HepG2 (cell line): ENCODE measurements at regions not wholly inside any gene's neighbourhood (a gene's known extent, or its start where the extent isn't known, plus 50 kb on each side); places are given as distances from the start of the nearest gene placed in this dataset.

Experiments used
- ATF3 ChIP-seq: sonication (generic); formaldehyde crosslinking; IDR thresholded peaks from 2 replicates; pipeline ENCODE4 v1.4.0; 2020; ENCODE audit warnings: missing genetic modification reagents
- CREB1 ChIP-seq, 2 experiments: fragments of 450-650 bp in 1 of 2; IDR thresholded peaks; 2 replicates each; pipeline ENCODE4 v1.6.1; 2016 to 2017; ENCODE audit warnings: control low read depth in 1 of 2, mild to moderate bottlenecking in 1 of 2, missing compliant biosample characterization in 1 of 2, missing genetic modification characterization in 1 of 2
- CTCF ChIP-seq: sonication (generic); formaldehyde crosslinking; IDR thresholded peaks from 2 replicates; pipeline ENCODE4 v1.5.0; 2020; ENCODE audit warnings: mild to moderate bottlenecking, missing genetic modification reagents, moderate library complexity
- EHMT2 ChIP-seq: fragments of 200-600 bp; sonication (generic); IDR thresholded peaks from 2 replicates; pipeline ENCODE4 v1.7.0; 2017; ENCODE audit warnings: antibody characterized with exemption, low read depth, low read length, borderline replicate concordance
- ELF1 ChIP-seq: sonication (generic); formaldehyde crosslinking; IDR thresholded peaks from 2 replicates; pipeline ENCODE4 v1.4.0; 2020; ENCODE audit warnings: missing genetic modification reagents
- HDAC6 ChIP-seq: fragments of 200-600 bp; sonication (generic); IDR thresholded peaks from 2 replicates; pipeline ENCODE4 v1.7.0; 2017; ENCODE audit warnings: mild to moderate bottlenecking, antibody characterized with exemption, low read length, low read depth
- KAT8 ChIP-seq: IDR thresholded peaks from 2 replicates; pipeline ENCODE4 v1.6.1; 2016; ENCODE audit warnings: missing genetic modification reagents, missing compliant biosample characterization
- RBM22 ChIP-seq: fragments of 200-400 bp; formaldehyde crosslinking; optimal IDR thresholded peaks from 2 replicates; pipeline ENCODE3; 2017; ENCODE audit warnings: mild to moderate bottlenecking, low read length, moderate library complexity
- ZFP91 ChIP-seq: sonication (generic); formaldehyde crosslinking; IDR thresholded peaks from 2 replicates; pipeline ENCODE4 v1.9.0; 2022; ENCODE audit warnings: missing genetic modification reagents, mild to moderate bottlenecking, borderline replicate concordance
- ZNF205 ChIP-seq: IDR thresholded peaks from 2 replicates; pipeline ENCODE4 v1.6.1; 2018; ENCODE audit warnings: missing biosample characterization, missing genetic modification reagents
- ZNF274 ChIP-seq: sonication (generic); formaldehyde crosslinking; IDR thresholded peaks from 2 replicates; pipeline ENCODE4 v1.5.1; 2020; ENCODE audit warnings: mild to moderate bottlenecking, missing genetic modification reagents
- ZNF362 ChIP-seq: sonication (generic); formaldehyde crosslinking; IDR thresholded peaks from 2 replicates; pipeline ENCODE4 v1.4.0; 2020; ENCODE audit warnings: missing genetic modification reagents, mild to moderate bottlenecking, borderline replicate concordance
- ZNF737 ChIP-seq: sonication (generic); formaldehyde crosslinking; IDR thresholded peaks from 2 replicates; pipeline ENCODE4 v1.5.0; 2020; ENCODE audit warnings: missing genetic modification reagents, mild to moderate bottlenecking, borderline replicate concordance
- ZNF792 ChIP-seq: IDR thresholded peaks from 2 replicates; pipeline ENCODE4 v1.6.1; 2016

DNA sequence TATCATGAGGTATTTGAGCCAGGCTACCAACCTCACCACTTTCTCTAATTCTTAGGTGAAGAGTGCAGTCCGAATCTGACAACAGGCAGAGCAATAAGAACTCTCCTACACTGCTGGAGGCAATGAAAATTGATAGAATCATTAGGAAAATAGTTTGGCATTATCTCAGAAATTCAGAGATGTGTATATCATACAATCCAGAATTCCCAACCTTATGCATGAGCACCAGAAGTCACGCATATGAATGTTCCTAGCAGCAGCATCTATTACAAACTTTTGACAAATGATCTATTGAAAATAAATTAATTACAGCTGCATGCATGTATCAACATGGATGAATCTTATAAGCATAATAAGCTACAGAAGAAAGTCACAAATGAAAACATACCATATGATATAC is 176.9 kb upstream of the CAMK1G start:
- no peak for TF ChIP-seq CTCF (CRISPR knock-in tag)
- TF ChIP-seq HDAC6 = no peak
- TF ChIP-seq KAT8 (CRISPR knock-in tag) = no peak
- no peak for TF ChIP-seq ZNF737
- TF ChIP-seq ATF3 (CRISPR knock-in tag) = no peak
- TF ChIP-seq ELF1 (CRISPR knock-in tag) = no peak
- TF ChIP-seq ZNF792 (CRISPR knock-in tag) = no peak
- TF ChIP-seq EHMT2 = no peak
- no peak for TF ChIP-seq ZFP91 (CRISPR knock-in tag)
- no peak for TF ChIP-seq CREB1 (IDR thresholded peaks at IDR 0.05)
- no peak for TF ChIP-seq CREB1 (CRISPR knock-in tag; IDR thresholded peaks at IDR 0.05)
- TF ChIP-seq ZNF205 (CRISPR knock-in tag) = no peak
- no peak for TF ChIP-seq ZNF362 (CRISPR knock-in tag)
- TF ChIP-seq ZNF274 (CRISPR knock-in tag) = no peak
- no peak for TF ChIP-seq RBM22
